HG03457 (cell line): ENCODE measurements at regions not wholly inside any gene's neighbourhood (a gene's known extent, or its start where the extent isn't known, plus 50 kb on each side); places are given as distances from the start of the nearest gene placed in this dataset.
"Not testable (repeated sequence)": the region's sequence is repeated elsewhere in the genome, so short reads cannot be mapped to it uniquely, and the experiment has no call there.

Source experiments
- ATAC-seq: cut with Tn5 transposase; IDR thresholded peaks from one replicate; pipeline ENCODE4 v1.9.1; 2021; ENCODE audit warnings: moderate number of reproducible peaks; ENCODE audit not compliant: unreplicated experiment

DNA sequence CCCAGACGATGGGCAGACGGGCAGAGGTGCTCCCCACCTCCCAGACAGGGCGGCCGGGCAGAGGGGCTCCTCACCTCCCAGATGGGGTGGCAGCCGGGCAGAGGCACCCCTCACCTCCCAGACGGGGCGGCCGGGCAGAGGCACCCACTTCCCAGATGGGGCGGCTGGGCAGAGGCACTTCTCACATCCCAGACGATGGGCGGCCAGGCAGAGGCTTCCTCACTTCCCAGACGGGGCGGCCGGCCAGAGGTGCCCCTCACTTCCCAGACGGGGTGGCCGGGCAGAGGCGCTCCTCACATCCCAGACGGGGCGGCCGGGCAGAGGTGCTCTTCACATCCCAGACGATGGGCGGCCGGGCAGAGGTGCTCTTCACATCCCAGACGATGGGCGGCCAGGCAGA, 96.6 kb downstream of the ABCC12 start:
- ATAC-seq = not testable (repeated sequence)

GRCh38 chr16:48057048-48057447, 98.7 kb downstream of the ABCC12 start:
- ATAC-seq = no peak

DNA sequence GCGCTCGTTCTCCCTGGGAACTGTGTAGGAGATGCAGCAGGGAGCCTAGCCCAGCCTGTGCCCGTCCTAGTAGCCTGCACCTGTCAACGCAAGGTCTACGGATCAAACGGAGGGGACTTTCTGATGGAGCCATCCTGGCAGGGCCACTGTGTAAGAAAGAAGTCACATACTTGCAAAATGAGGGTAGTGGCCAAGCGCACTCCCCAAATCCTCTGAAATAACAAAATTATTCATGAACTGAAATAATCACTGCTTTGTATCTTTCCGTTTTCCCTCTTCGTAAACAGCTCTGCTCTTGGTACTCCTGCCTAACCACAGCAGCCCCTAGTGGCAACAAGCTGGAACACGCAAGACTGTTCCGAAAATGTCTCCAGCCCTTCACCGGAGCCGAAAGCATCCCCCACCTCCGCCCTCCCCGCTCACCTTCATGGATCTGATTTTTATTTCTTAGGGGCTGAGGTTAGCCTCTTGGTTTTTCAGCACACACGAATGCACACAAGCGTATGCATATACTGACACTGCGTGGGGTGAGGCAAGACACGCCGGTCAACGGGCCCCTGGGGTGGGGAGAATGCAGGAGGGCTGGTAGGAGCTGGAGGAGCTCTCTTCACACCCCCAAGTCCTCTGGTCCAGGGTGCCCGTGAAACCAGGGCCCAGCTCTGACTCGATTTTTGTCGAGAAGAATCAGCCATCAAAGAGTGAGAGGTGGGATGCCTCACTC, 100.8 kb downstream of the ABCC12 start:
- ATAC-seq = no peak

DNA sequence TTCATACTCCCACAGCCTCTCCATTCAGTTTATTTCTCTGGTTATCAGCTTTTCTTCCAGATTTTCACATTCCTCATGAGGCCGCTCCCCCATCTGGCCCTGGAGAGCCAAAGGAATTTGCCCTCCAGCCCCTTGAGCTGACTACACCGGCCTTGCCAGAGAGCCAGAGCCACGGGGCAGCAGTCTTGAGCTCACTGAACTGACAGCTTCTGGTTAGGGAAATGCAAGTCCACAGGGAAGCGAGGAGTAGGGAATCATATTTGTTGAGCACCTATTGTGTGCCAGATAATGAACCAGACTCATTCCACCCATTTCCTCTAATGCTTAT, 102.4 kb downstream of the ABCC12 start:
- no peak for ATAC-seq

GRCh38 chr16:48052731-48053417, 102.9 kb downstream of the ABCC12 start:
- ATAC-seq = no peak

DNA sequence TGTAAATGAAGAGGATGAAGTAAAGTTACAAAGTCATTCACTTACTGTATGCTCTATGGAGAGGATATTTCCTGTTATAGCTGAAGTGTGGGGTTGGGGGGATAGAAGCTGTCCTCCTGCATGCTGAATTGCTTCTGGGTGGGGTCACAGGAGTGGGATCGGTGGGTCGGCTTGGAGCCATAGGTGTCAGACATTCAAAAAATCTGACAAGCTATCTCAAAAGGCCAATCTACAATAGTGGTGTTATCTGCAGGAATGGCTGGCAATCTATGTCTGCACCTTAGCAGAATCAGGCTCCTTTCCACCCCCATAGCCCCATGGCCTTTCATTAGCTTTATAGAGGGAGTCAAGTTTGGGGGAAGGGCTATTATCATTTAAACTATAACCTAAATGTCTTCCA, 104.9 kb downstream of the ABCC12 start:
- ATAC-seq = no peak

- ATAC-seq = no peak
These were observed 105.9 kb downstream of the ABCC12 start for GRCh38 chr16:48049847-48050246.

- no peak for ATAC-seq
These were observed 108.1 kb downstream of the ABCC12 start for GRCh38 chr16:48047720-48048119.

GRCh38 chr16:48047241-48047640, 108.6 kb downstream of the ABCC12 start:
- ATAC-seq = no peak

GRCh38 chr16:48044117-48044516, 111.7 kb downstream of the ABCC12 start:
- ATAC-seq = no peak

- no peak for ATAC-seq
These were observed 113.8 kb downstream of the ABCC12 start for GRCh38 chr16:48041981-48042421.

GRCh38 chr16:48035142-48035541, 120.7 kb downstream of the ABCC12 start:
- no peak for ATAC-seq

DNA sequence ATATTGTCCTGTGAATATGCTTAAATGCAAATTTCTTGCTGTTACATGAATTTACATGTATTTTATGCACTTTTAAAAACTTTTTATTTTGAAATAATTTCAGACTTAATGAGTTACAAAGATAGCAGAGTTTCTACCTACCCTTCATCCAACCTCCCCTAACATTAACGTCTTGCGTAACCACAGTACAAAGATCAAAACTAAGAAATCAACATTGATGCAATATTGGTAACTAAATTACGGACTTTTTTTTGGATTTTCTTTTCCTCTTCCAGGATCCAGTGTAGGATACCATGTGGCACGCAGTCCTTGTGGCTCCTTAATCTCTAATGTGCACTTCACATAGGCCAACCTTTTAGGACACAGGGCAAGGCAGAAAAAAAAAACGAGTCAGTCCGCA, 124.9 kb downstream of the ABCC12 start:
- ATAC-seq = no peak

GRCh38 chr16:48029768-48030167, 126.0 kb downstream of the ABCC12 start:
- ATAC-seq = no peak

- no peak for ATAC-seq
These were observed 130.4 kb downstream of the ABCC12 start for GRCh38 chr16:48025359-48025758.

GRCh38 chr16:48024042-48024441, 131.8 kb downstream of the ABCC12 start:
- no peak for ATAC-seq

DNA sequence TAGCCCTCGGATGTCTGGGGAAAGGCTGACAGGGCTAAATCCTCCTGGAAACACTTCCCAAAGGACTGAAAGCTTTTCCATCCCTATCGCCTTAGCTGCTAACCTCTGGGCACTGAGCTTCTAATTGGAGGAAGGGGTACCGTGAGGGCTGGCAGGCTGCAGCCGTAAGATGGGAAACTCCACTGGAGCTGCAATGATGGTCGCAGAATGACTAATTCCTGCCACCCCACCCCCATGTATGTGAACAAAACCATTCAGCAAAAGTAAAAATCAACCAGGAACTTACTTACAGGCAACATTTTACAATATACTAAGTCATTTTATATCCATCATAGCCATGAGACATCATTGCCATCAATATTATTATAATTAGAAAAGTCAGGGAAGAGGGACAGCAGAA, 133.3 kb downstream of the ABCC12 start:
- no peak for ATAC-seq

- not testable (repeated sequence) for ATAC-seq
These were observed 135.2 kb downstream of the ABCC12 start for GRCh38 chr16:48020617-48021016.

GRCh38 chr16:48014349-48015135, 141.3 kb downstream of the ABCC12 start:
- no peak for ATAC-seq

- no peak for ATAC-seq
These were observed 142.3 kb downstream of the ABCC12 start for GRCh38 chr16:48013491-48013901.

DNA sequence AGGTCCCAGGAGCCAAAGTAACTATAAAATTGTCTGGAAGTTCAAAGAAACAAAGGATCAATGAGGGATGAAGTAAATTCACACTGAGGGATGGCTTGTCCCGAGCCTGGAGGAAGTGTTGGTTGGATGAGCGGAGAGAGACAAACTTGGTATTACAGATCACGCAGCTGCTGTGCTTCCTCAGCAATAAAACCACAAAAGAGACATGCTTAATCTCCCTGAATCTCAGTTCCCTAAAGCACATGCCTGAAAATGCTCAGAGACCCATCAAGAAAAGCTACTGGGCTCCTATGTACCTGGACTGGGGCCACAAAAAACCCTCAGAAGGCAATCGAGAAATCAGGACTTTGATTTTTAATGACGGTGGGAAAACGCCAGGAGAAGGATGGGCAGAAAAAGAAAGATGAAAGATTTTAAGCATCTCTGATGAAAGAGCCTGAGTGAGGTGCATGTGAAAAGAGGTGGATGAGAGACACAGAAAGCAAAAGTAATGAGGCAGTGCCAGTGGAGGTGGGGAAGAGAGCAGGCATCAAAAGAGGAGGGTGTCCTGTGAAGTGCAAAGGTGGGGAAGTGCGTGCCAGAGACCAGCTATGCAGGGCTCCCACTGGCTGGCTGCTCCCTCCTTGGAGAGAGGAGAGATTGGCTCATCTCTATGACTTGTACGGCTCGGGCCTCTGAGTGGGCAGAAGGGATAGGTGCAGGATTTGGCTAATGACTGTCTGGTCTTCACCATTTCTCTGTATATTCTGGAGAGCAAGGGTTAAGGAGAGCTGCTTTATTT, 143.7 kb downstream of the ABCC12 start:
- no peak for ATAC-seq
